Hepatocyte (in vitro differentiated cells): ENCODE measurements at regions not wholly inside any gene's neighbourhood (a gene's known extent, or its start where the extent isn't known, plus 50 kb on each side); places are given as distances from the start of the nearest gene placed in this dataset.

Experiments
- DNase-seq: peaks from one replicate; pipeline ENCODE4 v3.0.0-alpha.2; 2016; ENCODE audit warnings: low spot score
- H2AFZ ChIP-seq: fragments of 200-600 bp; sonication (generic); 2 replicates; pipeline ENCODE4 v1.6.0; 2016; ENCODE audit warnings: antibody characterized with exemption, mild to moderate bottlenecking
- H3K27ac ChIP-seq: fragments of 200-600 bp; sonication (generic); 2 replicates; pipeline ENCODE4 v1.5.1; 2016; ENCODE audit warnings: mild to moderate bottlenecking
- H3K27me3 ChIP-seq: fragments of 200-600 bp; sonication (generic); 2 replicates; pipeline ENCODE4 v1.6.1; 2016
- H3K36me3 ChIP-seq: fragments of 200-600 bp; sonication (generic); replicated peaks from 2 replicates; pipeline ENCODE4 v1.5.1; 2016; ENCODE audit warnings: low read depth; ENCODE audit not compliant: insufficient read depth
- H3K4me1 ChIP-seq: fragments of 200-600 bp; sonication (generic); 2 replicates; pipeline ENCODE4 v1.5.1; 2016; ENCODE audit warnings: mild to moderate bottlenecking, moderate library complexity; ENCODE audit not compliant: insufficient read depth
- H3K4me2 ChIP-seq: fragments of 200-600 bp; sonication (generic); 2 replicates; pipeline ENCODE4 v1.6.0; 2016
- H3K4me3 ChIP-seq: fragments of 200-600 bp; sonication (generic); 2 replicates; pipeline ENCODE4 v1.5.1; 2016; ENCODE audit warnings: mild to moderate bottlenecking
- H3K79me2 ChIP-seq: fragments of 200-600 bp; sonication (generic); 2 replicates; pipeline ENCODE4 v1.6.0; 2017; ENCODE audit warnings: mild to moderate bottlenecking
- H3K9me2 ChIP-seq: fragments of 200-600 bp; sonication (generic); replicated peaks from 2 replicates; pipeline ENCODE4 v1.6.0; 2017; ENCODE audit warnings: mild to moderate bottlenecking; ENCODE audit not compliant: insufficient read depth
- H3K9me3 ChIP-seq: fragments of 200-600 bp; sonication (generic); 2 replicates; pipeline ENCODE4 v1.5.1; 2016; ENCODE audit warnings: low read depth, mild to moderate bottlenecking
- H4K20me1 ChIP-seq: fragments of 200-600 bp; sonication (generic); 2 replicates; pipeline ENCODE4 v1.6.0; 2016; ENCODE audit warnings: mild to moderate bottlenecking; ENCODE audit not compliant: insufficient read depth, poor library complexity, severe bottlenecking
- EZH2 ChIP-seq: fragments of 200-600 bp; sonication (generic); IDR thresholded peaks from 2 replicates; pipeline ENCODE4 v1.6.1; 2016; ENCODE audit warnings: antibody characterized with exemption, mild to moderate bottlenecking, borderline replicate concordance
- EZH2phosphoT487 ChIP-seq: fragments of 200-600 bp; sonication (generic); IDR thresholded peaks from one replicate; pipeline ENCODE4 v1.6.1; 2018; ENCODE audit warnings: antibody characterized with exemption, mild to moderate bottlenecking, low read depth, moderate library complexity; ENCODE audit not compliant: unreplicated experiment, severe bottlenecking
- WGBS: methylation state at CpG from one replicate; pipeline ENCODE4 v1.1.6; 2016; ENCODE audit warnings: low lambda C conversion rate; ENCODE audit errors: missing lambda C conversion rate; 5-methylcytosine and 5-hydroxymethylcytosine counted together
- TF ChIP-seq, protein P1 (sequence below): fragments of 200-600 bp; sonication (generic); IDR thresholded peaks from 2 replicates; pipeline ENCODE4 v1.5.1; 2016; ENCODE audit warnings: antibody characterized with exemption, mild to moderate bottlenecking; ENCODE audit not compliant: poor library complexity

DNA sequence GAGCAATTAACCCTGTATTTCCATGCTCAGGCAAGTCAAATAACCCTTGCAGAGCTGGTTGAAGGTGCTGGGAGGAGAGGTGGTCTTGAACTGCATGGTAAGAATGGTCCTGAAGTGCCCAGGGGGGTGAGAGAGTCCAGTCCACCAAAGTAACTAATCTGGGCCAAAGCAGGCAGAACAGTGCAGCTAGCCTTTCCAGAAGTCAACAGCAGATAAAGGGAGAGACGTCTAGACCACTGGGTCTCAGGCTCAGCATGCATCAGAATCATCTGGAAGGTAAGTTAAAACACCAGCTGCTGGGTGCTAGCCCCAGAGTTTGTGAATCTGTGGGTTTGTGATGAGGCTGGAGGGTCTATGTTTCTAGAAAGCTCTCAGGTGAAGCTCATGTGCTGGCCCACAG is 232.3 kb upstream of the ECI2 start:
- Histone ChIP-seq H3K79me2 (no peaks in the 10 kb centered on the region), H3K36me3 (no peaks in the 10 kb centered on the region), H2AFZ (no peak overlapping the region), H3K9me2 (no peaks in the 10 kb centered on the region), H3K9me3 (no peaks in the 10 kb centered on the region), H3K27me3 (no peaks in the 10 kb centered on the region), H3K4me1 (peaks cover 13% of the 10 kb centered on the region), H3K4me2 (no peak overlapping the region), H3K27ac (no peak overlapping the region), H3K4me3 (no peak overlapping the region), H4K20me1 (no peaks in the 10 kb centered on the region)
- no peak for DNase-seq
- TF ChIP-seq EZH2 = no peak
- TF ChIP-seq EZH2phosphoT487 = no peak
- TF ChIP-seq, protein P1, sequence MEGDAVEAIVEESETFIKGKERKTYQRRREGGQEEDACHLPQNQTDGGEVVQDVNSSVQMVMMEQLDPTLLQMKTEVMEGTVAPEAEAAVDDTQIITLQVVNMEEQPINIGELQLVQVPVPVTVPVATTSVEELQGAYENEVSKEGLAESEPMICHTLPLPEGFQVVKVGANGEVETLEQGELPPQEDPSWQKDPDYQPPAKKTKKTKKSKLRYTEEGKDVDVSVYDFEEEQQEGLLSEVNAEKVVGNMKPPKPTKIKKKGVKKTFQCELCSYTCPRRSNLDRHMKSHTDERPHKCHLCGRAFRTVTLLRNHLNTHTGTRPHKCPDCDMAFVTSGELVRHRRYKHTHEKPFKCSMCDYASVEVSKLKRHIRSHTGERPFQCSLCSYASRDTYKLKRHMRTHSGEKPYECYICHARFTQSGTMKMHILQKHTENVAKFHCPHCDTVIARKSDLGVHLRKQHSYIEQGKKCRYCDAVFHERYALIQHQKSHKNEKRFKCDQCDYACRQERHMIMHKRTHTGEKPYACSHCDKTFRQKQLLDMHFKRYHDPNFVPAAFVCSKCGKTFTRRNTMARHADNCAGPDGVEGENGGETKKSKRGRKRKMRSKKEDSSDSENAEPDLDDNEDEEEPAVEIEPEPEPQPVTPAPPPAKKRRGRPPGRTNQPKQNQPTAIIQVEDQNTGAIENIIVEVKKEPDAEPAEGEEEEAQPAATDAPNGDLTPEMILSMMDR = no peak
- 83% methylated on average over 1 of the region's 1 CpG for WGBS

DNA sequence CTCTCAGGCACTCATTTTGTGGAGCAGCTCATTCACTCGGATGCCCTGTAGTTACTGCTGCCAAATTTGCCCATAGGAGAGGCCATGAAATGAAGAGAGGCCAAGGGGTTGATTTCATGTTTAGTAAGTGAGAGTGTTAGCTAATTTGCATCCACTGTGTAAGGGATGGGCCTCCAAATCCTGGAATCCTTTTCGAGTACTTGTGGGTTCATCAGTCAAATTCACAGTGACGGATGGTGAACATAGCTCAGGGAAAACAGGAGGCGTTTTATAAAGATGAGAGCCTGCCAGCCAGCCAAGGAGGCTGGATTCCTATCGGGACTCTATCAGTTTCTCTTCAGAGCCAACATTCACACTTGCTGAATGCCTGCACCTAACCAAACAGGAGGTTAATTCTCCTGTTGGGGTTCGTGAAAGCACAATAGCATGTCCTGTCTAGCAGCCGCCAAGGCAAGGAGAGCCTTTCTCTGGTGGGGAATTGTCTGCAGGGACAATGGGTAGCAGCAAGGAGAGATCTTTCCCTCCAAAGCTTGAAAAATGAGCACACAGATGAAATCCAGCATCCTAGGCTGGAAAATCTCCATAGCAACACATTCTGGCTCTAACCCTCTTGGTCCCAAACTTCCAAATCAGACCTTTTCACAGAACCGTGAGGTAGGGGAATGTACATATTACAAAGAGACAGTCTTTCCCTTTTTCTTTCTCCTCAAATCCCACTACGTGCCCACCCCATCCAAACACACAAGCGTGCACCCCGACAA is 231.4 kb upstream of the ECI2 start:
- H3K4me1 ChIP-seq = peaks cover 13% of the 10 kb centered on the region
- 92% methylated on average over 11 of the region's 11 CpGs for WGBS
- H3K36me3 ChIP-seq = no peaks in the 10 kb centered on the region
- no peak overlapping the region for H3K4me3 ChIP-seq
- TF ChIP-seq EZH2phosphoT487 (no peak), EZH2 (no peak)
- TF ChIP-seq, protein P1 = no peak
- no peak overlapping the region for H2AFZ ChIP-seq
- H3K79me2 ChIP-seq = no peaks in the 10 kb centered on the region
- no peaks in the 10 kb centered on the region for H3K9me2 ChIP-seq
- no peaks in the 10 kb centered on the region for H4K20me1 ChIP-seq
- no peak overlapping the region for H3K27ac ChIP-seq
- no peaks in the 10 kb centered on the region for H3K9me3 ChIP-seq
- no peaks in the 10 kb centered on the region for H3K27me3 ChIP-seq
- H3K4me2 ChIP-seq = no peak overlapping the region
- DNase-seq = no peak

DNA sequence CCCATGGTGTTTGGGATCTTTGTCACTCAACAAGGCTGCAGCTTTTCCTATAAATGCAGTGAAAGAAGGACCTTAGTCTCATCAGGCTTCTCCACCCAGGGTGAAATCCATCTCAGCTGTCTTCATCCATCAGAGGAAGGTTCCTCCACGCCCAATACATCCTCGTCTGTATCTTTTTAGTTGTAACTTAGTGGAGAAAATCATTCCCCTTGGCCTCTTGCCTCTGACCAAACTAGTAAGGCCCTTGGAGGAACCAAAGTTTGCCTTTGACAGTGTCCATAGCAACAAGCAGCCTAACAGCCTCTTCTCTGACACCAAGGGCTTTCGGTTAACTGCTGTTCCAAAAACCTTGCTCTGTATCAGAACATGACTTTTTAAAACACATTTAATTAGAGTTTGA is 230.3 kb upstream of the ECI2 start:
- no peak overlapping the region for H3K4me2 ChIP-seq
- H2AFZ ChIP-seq = no peak overlapping the region
- no peaks in the 10 kb centered on the region for H3K79me2 ChIP-seq
- no peak for DNase-seq
- WGBS = 89% methylated on average over 3 of the region's 3 CpGs
- no peaks in the 10 kb centered on the region for H3K36me3 ChIP-seq
- H3K4me1 ChIP-seq = peaks cover 13% of the 10 kb centered on the region
- H3K27me3 ChIP-seq = no peaks in the 10 kb centered on the region
- H3K9me3 ChIP-seq = no peaks in the 10 kb centered on the region
- H3K27ac ChIP-seq = no peak overlapping the region
- no peaks in the 10 kb centered on the region for H3K9me2 ChIP-seq
- H3K4me3 ChIP-seq = no peak overlapping the region
- no peaks in the 10 kb centered on the region for H4K20me1 ChIP-seq
- TF ChIP-seq, protein P1 = no peak
- TF ChIP-seq EZH2phosphoT487 (no peak), EZH2 (no peak)
